Keratinocyte (primary cell): ENCODE measurements at regions not wholly inside any gene's neighbourhood (a gene's known extent, or its start where the extent isn't known, plus 50 kb on each side); places are given as distances from the start of the nearest gene placed in this dataset.

Source experiments
- DNase-seq: peaks from one replicate; pipeline ENCODE4 v3.0.0-alpha.2; 2011; ENCODE audit warnings: low read depth, missing footprints, low spot score
- FAIRE-seq: peaks from 2 replicates; lab custom pipeline; 2011; peaks lifted over from hg19 to GRCh38; lab: Jason Lieb, UNC
- H2AFZ ChIP-seq: 2 replicates; pipeline ENCODE4 v1.6.0; 2012; ENCODE audit warnings: low read length, control low read depth, inconsistent platforms; ENCODE audit not compliant: control insufficient read depth
- H3K27ac ChIP-seq: 2 replicates; pipeline ENCODE4 v1.5.1; 2011; ENCODE audit warnings: low read length; ENCODE audit not compliant: control insufficient read depth, insufficient read depth
- H3K27me3 ChIP-seq: 3 replicates; pipeline ENCODE4 v1.6.0; 2011; ENCODE audit warnings: low read length; ENCODE audit not compliant: control insufficient read depth, insufficient read depth; ENCODE audit errors: extremely low read depth
- H3K36me3 ChIP-seq, 2 experiments: 2 replicates in 1 of 2; 3 replicates in 1 of 2; pipeline ENCODE4 v1.5.1; 2011; ENCODE audit warnings: low read length in 2 of 2, mild to moderate bottlenecking in 1 of 2; ENCODE audit not compliant: control insufficient read depth in 2 of 2, insufficient read depth in 2 of 2; ENCODE audit errors: extremely low read depth in 1 of 2
- H3K4me1 ChIP-seq: 3 replicates; pipeline ENCODE4 v1.5.1; 2011; ENCODE audit warnings: low read length; ENCODE audit not compliant: control insufficient read depth, insufficient read depth; ENCODE audit errors: extremely low read depth
- H3K4me2 ChIP-seq: 3 replicates; pipeline ENCODE4 v1.6.0; 2011; ENCODE audit warnings: low read depth, low read length; ENCODE audit not compliant: control insufficient read depth, insufficient read depth; ENCODE audit errors: extremely low read depth
- H3K4me3 ChIP-seq, 3 experiments: fragments of 200-600 bp in 1 of 3; sonication (generic) in 1 of 3; 2 replicates in 2 of 3; 3 replicates in 1 of 3; pipeline ENCODE4 v1.5.1; 2011 to 2016; ENCODE audit warnings: low read length in 3 of 3, mild to moderate bottlenecking in 3 of 3, control low read depth in 2 of 3, inconsistent platforms in 1 of 3, low read depth in 1 of 3, mixed read lengths in 1 of 3, mixed run types in 1 of 3, moderate library complexity in 1 of 3; ENCODE audit not compliant: control insufficient read depth in 2 of 3, insufficient read depth in 2 of 3; ENCODE audit errors: extremely low read depth in 1 of 3
- H3K79me2 ChIP-seq: 2 replicates; pipeline ENCODE4 v1.6.0; 2012; ENCODE audit warnings: low read length; ENCODE audit not compliant: control insufficient read depth, insufficient read depth
- H3K9ac ChIP-seq: 3 replicates; pipeline ENCODE4 v1.6.0; 2011; ENCODE audit warnings: low read length; ENCODE audit not compliant: control insufficient read depth, insufficient read depth; ENCODE audit errors: extremely low read depth
- H3K9me1 ChIP-seq: 3 replicates; pipeline ENCODE4 v1.6.0; 2011; ENCODE audit warnings: low read length; ENCODE audit not compliant: control insufficient read depth, insufficient read depth; ENCODE audit errors: extremely low read depth
- H3K9me3 ChIP-seq: 2 replicates; pipeline ENCODE4 v1.5.1; 2012; ENCODE audit warnings: low read depth, low read length; ENCODE audit not compliant: control insufficient read depth
- H4K20me1 ChIP-seq: 3 replicates; pipeline ENCODE4 v1.6.0; 2011; ENCODE audit warnings: low read length; ENCODE audit not compliant: control insufficient read depth, insufficient read depth; ENCODE audit errors: extremely low read depth
- EZH2 ChIP-seq: IDR thresholded peaks from one replicate; pipeline ENCODE4 v1.6.1; 2012; ENCODE audit warnings: inconsistent platforms, mild to moderate bottlenecking, low read length, moderate library complexity
- dilution Hi-C: fragments of 300-500 bp; cut with MboI; formaldehyde crosslinking; loops from one replicate; pipeline ENCODE4 v1.7.0; 2020; ENCODE audit warnings: low sequenced_read_pairs; ENCODE audit not compliant: extremely low pct_ligation_motif_present
- TF ChIP-seq, protein P1 (sequence below), 3 experiments: IDR thresholded peaks in 1 of 3; conservative IDR thresholded peaks in 1 of 3; optimal IDR thresholded peaks in 1 of 3; 2 replicates in 2 of 3; 3 replicates in 1 of 3; pipeline versions ENCODE3 to v1.5.1; 2011; ENCODE audit warnings: low read length in 3 of 3, mild to moderate bottlenecking in 3 of 3, moderate library complexity in 2 of 3, control low read depth in 1 of 3, inconsistent platforms in 1 of 3; ENCODE audit not compliant: insufficient read depth in 2 of 3; ENCODE audit errors: extremely low read depth in 1 of 3

DNA sequence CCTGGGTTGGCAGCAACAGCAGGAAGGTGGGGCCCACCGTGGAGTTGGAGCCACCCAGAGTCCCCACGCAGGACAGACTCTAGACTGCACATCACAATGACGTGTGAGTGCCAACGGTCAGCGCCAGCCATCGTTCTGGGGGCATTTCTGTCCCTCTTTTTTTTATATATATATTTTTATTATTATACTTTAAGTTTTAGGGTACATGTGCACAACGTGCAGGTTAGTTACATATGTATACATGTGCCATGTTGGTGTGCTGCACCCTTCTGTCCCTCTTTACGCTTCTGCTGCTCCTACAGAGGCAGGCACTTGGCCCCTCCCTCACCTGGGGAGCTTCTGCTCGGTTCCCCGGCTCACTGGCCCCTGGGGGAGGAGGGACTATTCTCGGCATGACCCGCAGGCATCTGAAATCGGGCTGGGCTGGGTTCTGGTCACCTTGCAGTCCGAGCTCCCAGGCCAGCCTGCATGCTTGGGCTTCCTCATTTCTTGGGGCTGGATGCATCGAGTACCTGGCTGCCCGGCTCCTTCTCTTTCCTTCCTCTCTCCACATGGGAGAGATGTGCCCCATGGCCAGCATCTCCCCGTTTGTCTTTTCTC, 787.4 kb downstream of the TBC1D22A start:
- Histone ChIP-seq H3K4me2 (no peak overlapping the region), H2AFZ (no peak overlapping the region), H3K27ac (no peak overlapping the region), H3K79me2 (no peaks in the 10 kb centered on the region), H4K20me1 (no peaks in the 10 kb centered on the region), H3K27me3 (no peaks in the 10 kb centered on the region), H3K4me1 (no peaks in the 10 kb centered on the region), H3K9me3 (no peaks in the 10 kb centered on the region), H3K9me1 (no peaks in the 10 kb centered on the region), H3K9ac (no peak overlapping the region), H3K4me3 (no peak overlapping the region), H3K36me3 (no peaks in the 10 kb centered on the region)
- dilution Hi-C loops, result no loop called here
- DNase-seq (no peak), FAIRE-seq (no peak)
- TF ChIP-seq EZH2, result no peak

DNA sequence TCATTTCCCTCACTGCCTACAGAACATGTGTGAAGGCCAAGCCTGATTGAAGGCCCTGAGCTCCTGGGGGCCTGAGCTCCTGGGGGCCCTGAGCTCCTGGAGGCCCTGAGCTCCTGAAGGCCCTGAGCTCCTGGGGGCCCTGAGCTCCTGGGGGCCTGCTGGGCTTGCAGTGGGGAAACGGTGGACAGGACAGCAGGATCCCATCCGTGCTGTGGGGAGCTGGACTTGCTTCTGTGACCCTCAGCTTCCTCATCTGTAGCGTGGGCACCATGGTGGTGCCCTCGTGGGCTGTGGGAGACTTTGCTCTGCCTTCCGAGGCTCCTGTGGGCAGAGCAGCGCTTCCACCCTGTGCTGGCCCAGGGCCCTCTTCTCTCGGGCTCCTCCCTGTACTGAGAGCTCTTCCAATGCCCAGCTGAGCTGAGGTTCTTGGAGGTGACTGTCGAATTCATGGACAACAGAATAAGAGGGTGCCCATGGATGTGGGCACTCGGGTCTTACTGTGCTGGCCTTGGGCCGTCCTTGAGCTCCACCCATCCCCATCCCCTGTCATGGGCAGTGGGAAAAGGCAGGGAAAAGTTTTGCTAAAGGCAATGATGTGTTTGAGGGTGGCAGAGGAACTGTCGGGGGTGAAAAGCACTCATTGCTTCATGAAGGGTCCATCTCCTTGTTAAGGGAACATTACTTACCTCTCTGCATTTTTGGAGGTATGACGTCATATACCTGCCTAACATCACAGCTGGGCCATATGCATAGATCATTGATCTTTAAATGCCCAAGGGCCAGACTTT, 786.7 kb downstream of the TBC1D22A start:
- H3K9ac ChIP-seq, result no peak overlapping the region
- dilution Hi-C loops, result no loop called here

More for the DNA sequence above, 786.7 kb downstream of the TBC1D22A start:
- Histone ChIP-seq H3K27me3 (no peaks in the 10 kb centered on the region), H3K4me2 (no peak overlapping the region), H3K79me2 (no peaks in the 10 kb centered on the region), H3K36me3 (no peaks in the 10 kb centered on the region), H3K4me3 (no peak overlapping the region), H4K20me1 (no peaks in the 10 kb centered on the region), H3K27ac (no peak overlapping the region), H3K4me1 (no peaks in the 10 kb centered on the region), H3K9me1 (no peaks in the 10 kb centered on the region), H3K9me3 (no peaks in the 10 kb centered on the region), H2AFZ (no peak overlapping the region)
- DNase-seq (no peak), FAIRE-seq (no peak)
- TF ChIP-seq, protein P1, sequence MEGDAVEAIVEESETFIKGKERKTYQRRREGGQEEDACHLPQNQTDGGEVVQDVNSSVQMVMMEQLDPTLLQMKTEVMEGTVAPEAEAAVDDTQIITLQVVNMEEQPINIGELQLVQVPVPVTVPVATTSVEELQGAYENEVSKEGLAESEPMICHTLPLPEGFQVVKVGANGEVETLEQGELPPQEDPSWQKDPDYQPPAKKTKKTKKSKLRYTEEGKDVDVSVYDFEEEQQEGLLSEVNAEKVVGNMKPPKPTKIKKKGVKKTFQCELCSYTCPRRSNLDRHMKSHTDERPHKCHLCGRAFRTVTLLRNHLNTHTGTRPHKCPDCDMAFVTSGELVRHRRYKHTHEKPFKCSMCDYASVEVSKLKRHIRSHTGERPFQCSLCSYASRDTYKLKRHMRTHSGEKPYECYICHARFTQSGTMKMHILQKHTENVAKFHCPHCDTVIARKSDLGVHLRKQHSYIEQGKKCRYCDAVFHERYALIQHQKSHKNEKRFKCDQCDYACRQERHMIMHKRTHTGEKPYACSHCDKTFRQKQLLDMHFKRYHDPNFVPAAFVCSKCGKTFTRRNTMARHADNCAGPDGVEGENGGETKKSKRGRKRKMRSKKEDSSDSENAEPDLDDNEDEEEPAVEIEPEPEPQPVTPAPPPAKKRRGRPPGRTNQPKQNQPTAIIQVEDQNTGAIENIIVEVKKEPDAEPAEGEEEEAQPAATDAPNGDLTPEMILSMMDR (optimal IDR thresholded peaks at IDR 0.05 in 1 of 3, IDR thresholded peaks at IDR 0.05 in 1 of 3, conservative IDR thresholded peaks at IDR 0.05 in 1 of 3; ENCODE audit: extremely low read depth in 1 of 3, insufficient read depth in 2 of 3, low read length in 3 of 3), result no peak
- TF ChIP-seq EZH2, result no peak
